ENCODE measurements at regions not wholly inside any gene's neighbourhood (a gene's known extent, or its start where the extent isn't known, plus 50 kb on each side); places are given as distances from the start of the nearest gene placed in this dataset.
A peak's percentile ranks its signal among the peaks of the same experiment; 100 is the strongest.
"Not testable (repeated sequence)": the region's sequence is repeated elsewhere in the genome, so short reads cannot be mapped to it uniquely, and the experiment has no call there.

GRCh38 chr4:186847429-186848131, 123.9 kb upstream of the FAT1 start:
- not testable (repeated sequence) for DNase-seq (ENCODE audit: low read depth)

- no peak for DNase-seq (ENCODE audit: low read depth)
Observed at GRCh38 chr4:186848437-186848836, 124.8 kb upstream of the FAT1 start.

DNA sequence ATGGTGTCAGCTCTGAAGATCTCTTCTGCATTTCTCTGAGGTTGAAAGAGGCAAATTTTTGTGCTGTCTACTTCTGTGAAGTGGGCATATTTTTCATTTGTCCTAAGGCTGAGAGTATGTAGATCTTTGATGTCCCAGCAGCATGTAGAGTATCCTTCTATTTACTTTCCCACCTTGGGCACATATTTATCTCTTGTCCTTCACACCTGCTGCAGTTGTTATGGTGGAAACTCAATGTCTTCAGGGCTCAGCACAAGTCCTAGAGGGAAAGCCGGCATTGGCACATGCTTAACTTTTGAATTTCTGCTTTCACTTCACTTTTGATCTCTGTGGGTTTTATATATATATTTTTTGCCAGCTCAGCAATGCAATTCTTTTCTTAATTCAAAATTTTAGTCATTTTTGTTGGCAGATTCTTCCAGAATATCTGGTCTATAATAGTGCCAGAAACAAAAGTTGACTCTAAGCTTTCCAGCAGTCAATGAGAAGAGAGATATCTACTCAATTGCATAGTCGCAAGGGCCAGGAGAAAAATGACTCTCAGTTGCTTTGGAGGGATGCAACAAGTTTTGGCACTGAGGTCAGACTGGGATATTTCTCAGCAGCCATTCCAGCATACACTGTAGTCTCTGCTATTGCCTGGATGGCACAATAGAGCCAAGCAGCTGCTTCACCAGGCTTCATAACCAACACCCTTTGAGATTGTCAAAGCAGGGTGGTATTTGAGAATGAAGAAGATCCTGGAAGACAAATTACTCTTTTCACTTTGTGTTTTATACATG, 127.8 kb upstream of the FAT1 start:
- no peak for DNase-seq (ENCODE audit: low read depth)

DNA sequence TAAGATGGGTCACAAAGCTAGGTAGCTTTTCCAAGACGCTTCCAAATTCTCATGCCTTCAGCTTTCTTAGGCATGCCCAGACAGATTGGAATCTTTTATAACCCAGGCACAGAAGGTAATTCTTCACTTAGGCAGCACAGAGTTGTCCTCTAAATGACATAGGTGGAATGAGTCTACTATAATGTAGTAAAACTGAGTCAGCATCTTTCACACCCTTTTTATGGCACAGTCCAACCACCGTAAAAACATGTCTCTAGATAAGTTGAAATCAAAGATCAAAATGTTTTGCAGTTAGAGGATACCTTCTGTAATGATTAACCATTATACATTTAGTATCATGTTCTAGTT, 128.4 kb upstream of the FAT1 start:
- DNase-seq (ENCODE audit: low read depth) = no peak

GRCh38 chr4:186852964-186853391, 129.3 kb upstream of the FAT1 start:
- no peak for DNase-seq (ENCODE audit: low read depth)

DNA sequence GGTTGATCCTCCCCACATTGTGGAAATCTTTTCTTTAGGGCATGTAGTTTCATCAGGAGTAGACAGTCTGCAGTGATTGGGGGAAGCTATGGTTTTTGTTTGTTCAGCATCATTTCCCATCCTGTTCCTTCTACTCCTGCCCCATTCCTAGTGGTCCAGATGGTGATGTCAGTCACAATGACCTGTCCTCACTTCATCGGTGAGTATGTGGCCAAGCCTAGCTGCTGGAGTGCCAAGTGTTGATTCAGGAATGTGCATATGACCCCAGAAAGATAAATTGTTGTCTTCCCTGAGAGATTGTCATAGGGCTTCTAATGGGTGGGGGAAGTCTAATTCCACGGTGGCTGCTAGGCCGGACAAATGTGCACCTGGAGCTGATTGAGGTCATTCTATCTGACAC, 130.6 kb upstream of the FAT1 start:
- DNase-seq (ENCODE audit: low read depth) = no peak

GRCh38 chr4:186855111-186855510, 131.5 kb upstream of the FAT1 start:
- no peak for DNase-seq (ENCODE audit: low read depth)

- DNase-seq (ENCODE audit: low read depth) = no peak
Observed at GRCh38 chr4:186857793-186858192, 134.1 kb upstream of the FAT1 start.

- no peak for DNase-seq (ENCODE audit: low read depth)
Observed at GRCh38 chr4:186858355-186858754, 134.7 kb upstream of the FAT1 start.

DNA sequence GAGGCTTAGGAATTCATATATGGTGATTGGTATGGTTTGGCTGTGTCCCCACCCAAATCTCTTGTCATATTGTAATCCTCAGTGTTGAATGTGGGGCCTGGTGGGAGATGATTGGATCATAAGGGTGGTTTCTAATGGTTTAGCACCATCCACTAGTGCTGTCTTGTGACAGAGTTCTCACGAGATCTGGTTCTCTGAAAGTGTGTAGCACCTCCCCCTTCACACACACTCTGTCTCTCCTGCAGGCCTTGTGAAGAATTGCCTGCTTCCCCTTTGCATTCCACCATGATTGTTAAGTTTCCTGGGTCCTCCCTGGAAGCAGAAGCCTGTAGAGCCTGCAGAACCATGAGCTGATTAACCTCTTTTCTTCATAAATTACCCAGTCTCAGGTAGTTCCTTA, 135.8 kb upstream of the FAT1 start:
- no peak for DNase-seq (ENCODE audit: low read depth)

GRCh38 chr4:186861317-186861716, 137.7 kb upstream of the FAT1 start:
- no peak for DNase-seq (ENCODE audit: low read depth)

- no peak for DNase-seq (ENCODE audit: low read depth)
Observed at GRCh38 chr4:186871856-186872255, 148.2 kb upstream of the FAT1 start.

DNA sequence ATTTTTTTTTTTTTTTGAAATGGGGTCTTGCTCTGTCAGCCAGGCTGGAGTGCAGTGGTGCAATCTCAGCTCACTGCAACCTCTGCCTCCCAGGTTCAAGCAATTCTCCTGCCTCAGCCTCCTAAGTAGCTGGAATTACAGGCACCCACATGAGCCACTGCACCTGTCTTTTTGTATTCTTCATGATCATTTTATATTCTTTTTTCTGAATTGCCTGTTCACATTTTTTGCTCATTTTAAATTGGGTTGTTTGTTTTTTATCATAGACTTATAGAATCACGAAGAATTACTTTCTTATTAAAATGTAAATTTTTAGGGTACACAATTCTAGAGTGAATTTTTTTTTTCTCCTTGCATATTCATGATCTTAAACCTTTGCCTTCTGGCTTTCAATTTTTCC, 149.4 kb upstream of the FAT1 start:
- not testable (repeated sequence) for DNase-seq (ENCODE audit: low read depth)

- DNase-seq (ENCODE audit: low read depth) = no peak
Observed at GRCh38 chr4:186875476-186875875, 151.8 kb upstream of the FAT1 start.

DNA sequence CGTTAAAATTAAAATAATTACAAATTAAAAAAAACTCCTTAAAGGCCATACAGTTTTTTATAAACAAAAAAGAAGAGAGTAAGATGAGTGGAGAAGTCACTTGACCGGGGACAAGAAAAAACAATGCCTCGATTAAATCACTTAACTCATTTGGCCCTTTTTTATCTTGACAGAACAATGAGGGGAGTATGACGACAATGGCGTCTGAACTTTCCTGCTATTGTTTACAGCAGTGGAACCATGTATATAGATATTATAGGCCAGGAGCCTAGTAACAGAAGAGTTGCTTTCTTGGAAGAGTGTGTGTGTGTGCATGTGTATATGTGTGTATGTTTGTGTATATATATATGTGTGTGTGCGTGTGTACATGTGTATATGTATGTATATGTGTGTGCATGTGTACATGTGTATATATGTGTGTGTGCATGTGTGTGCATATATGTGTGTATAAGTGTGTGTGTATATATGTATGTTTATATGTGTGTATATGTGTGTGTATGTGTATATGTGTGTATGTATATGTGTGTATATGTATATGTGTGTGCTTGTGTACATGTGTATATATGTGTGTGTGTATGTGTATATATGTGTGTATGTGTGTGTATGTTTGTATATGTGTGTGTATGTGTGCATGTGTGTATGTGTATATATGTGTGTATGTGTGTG, 153.4 kb upstream of the FAT1 start:
- no peak for DNase-seq (ENCODE audit: low read depth)

GRCh38 chr4:186878203-186878776, 154.6 kb upstream of the FAT1 start:
- DNase-seq (ENCODE audit: low read depth) = no peak

GRCh38 chr4:186881521-186882220, 158.0 kb upstream of the FAT1 start:
- DNase-seq (ENCODE audit: low read depth) = peak; percentile 47

DNA sequence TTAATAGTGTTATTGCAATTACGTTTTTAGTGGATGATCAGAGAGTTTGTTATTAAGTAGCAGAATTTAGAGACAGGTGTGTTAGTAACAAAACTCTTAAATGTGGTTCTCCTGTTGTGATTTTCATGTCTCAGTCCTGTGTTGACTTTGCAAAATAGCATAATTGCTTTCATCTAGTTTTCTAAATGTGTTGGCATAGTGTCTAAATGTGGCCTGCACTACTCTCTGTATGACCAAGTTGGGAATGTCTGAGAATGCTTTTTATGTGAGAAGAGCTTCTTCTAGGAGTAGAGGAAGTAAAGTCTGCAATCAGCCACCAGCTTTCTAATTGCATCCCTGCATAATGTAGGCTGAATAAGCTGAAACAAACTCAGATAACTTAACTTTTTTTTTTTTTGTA, 158.6 kb upstream of the FAT1 start:
- no peak for DNase-seq (ENCODE audit: low read depth)

DNA sequence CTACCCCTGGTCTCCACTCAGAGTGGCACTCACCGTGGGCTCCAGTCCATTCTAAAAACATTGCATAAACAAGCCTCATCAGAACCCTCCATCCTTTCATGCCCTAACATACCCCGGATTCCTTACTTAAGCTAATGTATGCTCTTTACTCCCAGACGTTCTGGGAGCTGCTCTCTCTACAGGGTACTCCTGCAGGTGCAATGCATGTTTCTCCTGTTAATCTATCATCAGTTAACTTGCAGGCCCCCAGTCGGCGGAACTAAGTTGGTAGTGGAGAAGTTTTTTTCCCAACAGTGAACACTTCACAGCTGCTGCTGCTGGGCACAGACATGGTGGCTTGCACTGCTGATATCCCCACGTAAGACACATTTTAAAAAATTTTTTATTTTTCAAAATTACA, 161.6 kb upstream of the FAT1 start:
- no peak for DNase-seq (ENCODE audit: low read depth)

DNA sequence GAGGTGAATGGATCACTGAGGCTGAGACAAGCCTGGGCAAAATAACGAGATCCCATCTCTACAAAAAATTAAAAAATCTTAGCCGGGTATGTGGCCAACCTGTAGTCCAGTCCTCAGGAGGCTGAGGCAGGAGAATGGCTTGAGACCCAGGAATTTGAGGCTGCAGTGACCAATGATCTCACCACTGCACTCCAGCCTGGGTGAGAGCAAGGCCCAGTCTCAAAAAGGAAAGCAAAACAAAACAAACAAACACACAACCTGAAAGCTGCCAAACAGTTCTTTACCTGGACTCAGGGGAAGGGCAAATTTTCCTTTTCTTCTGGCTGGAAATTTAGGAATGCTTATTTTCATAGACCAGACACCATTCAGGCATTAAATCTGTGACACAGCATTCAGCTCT, 163.1 kb upstream of the FAT1 start:
- DNase-seq (ENCODE audit: low read depth) = no peak

DNA sequence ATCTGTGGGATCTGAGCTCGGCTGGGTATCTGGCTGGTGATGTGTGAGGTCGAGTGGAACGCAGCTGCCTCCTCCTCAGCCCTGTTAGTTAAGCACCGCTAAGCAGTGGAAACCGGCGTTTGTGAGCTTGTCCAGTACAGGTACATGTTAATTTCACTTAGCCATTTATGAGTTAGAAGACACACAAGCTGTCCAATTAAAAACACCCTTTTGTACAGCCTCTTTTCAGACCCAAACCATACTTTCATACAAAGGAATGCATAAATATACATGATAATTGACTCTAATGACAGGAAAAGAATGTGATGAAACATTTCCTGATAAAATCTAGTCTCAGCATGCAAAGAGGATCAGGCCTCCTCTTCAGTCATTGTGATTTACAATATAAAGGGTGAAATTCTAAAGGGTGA, 163.6 kb upstream of the FAT1 start:
- DNase-seq (ENCODE audit: low read depth) = no peak

- DNase-seq (ENCODE audit: low read depth) = no peak
Observed at GRCh38 chr4:186887752-186888151, 164.1 kb upstream of the FAT1 start.
